CD4-positive, alpha-beta T cell treated with Interleukin-2 at 100 ng/mL for 4 hours (primary cell): ENCODE measurements at regions not wholly inside any gene's neighbourhood (a gene's known extent, or its start where the extent isn't known, plus 50 kb on each side); places are given as distances from the start of the nearest gene placed in this dataset.
"Not testable (repeated sequence)": the region's sequence is repeated elsewhere in the genome, so short reads cannot be mapped to it uniquely, and the experiment has no call there.

ENCODE experiments used
- DNase-seq: peaks from one replicate; pipeline ENCODE4 v3.0.0-alpha.2; 2020; ENCODE audit warnings: low spot score

- no peak for DNase-seq
Observed at GRCh38 chr5:68024426-68024825, 191.1 kb upstream of the PIK3R1 start.

DNA sequence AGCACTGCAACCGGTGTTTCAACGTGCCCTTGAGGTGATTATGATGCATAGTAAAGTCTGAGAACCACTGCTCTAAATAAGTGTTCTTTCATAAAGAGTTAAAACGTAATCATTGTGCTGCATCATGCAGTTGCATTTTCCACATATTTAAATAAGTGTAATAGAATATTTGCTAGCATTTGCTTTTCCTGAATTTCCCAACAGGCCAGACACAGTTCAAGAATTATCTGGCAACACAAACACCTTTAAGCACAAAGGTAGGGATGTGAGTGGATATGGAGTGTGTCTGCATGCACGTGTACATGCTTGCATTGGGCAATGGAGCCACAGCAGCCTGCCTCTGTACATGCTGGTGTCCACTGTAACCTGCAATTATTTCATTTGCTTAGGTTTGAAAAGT is 193.6 kb upstream of the PIK3R1 start:
- DNase-seq, result no peak

DNA sequence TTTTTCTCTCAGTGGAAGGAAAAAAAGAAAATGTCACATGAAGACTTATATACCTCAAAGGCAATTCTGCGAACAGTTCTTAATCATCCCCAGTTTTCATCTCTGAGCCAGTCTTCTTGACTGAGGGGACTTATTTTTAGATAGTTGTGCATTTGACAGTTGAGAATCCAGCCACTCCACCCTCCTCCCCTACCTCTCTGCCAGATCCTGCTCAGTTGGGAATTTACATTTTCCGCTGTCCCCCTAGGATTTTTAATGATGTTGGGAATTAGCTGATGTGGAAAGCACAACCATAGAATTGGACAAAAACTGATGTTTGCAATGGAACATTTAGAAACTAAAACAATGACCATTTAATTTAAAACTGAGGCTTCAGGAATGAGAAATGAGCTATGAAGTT is 194.3 kb upstream of the PIK3R1 start:
- no peak for DNase-seq

GRCh38 chr5:68020461-68020969 is 195.0 kb upstream of the PIK3R1 start:
- DNase-seq, result not testable (repeated sequence)

GRCh38 chr5:68015381-68016302 is 199.9 kb upstream of the PIK3R1 start:
- DNase-seq, result no peak

DNA sequence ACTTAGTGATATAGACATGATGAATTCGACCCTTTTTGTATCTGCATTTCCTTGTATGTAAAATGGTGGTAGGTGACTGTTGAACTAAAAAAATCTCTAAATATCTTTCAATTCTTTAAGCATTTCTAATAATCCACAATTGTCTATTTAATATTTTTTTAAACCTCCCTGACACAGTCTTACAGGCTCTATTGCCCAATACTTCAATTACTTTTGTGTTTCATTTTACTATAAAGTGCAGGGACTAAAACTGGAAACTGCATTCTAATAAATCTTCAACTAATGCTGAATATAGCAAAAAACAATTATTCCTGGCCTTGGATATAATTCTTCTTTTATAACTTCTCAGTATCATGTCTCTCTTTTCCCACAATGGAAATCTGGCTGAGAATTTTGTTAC is 202.7 kb upstream of the PIK3R1 start:
- DNase-seq, result no peak

- DNase-seq, result no peak
Observed at GRCh38 chr5:68012429-68012828, 203.1 kb upstream of the PIK3R1 start.

- no peak for DNase-seq
Observed at GRCh38 chr5:68011801-68012200, 203.8 kb upstream of the PIK3R1 start.

DNA sequence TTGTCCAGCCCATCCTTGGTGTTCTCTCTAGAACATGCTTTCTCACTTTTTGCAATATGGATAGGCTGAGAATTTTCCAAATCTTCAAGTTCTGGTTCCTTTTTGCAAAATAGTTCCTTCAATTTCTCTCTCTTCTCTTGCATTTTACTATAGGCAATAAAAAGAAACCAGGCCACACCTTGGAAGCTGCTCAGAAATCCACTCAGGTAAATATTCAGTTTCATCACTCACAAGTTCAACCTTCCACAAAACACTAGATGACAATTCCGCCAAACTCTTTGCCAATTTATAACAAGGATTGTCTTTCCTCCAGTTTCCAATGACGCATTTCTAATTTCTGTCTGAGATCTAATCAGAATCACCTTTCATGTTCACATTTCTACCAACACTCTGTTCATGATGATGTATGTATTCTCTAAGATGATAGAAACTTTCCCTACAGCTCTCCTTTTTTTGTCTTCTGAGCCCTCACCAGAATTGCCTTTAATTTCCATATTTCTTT is 204.2 kb upstream of the PIK3R1 start:
- no peak for DNase-seq

- no peak for DNase-seq
Observed at GRCh38 chr5:68010740-68011139, 204.8 kb upstream of the PIK3R1 start.

DNA sequence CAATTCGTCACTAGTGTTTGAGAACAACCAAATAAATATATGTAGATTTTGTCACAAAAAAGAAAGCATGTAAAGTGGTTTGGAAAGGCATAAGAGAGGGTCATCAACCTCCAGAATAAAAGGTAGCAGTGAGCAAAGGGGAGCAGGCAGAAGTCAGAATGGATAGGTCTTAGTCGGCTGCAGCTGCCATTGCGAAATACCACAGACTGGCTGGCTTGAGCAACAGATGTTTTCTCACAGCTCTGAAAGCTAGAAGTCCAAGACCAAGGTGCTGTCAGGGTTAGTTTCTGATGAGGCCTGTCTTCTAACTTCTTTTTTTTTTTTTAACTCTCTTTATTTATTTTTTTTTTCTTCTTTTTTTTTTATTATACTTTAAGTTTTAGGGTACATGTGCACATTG is 208.1 kb upstream of the PIK3R1 start:
- no peak for DNase-seq

DNA sequence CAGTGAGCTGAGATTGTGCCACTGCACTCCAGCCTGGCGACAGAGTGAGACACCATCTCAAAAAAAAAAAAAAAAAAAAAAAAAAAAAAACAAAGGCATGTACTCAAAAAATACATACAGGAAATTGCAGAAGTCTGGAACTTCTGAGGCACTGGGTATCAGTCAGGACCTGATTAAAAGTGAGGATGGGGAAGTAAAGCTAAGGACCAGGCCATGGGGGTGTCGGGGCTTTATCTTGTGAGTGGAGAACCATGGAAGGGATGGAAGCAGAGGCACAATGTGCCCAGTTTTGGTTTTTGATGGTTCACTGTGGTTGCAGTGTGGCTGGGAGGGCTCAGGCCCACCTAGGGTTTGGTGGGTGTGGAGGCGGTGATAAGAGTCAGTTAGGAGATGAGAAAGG is 212.7 kb upstream of the PIK3R1 start:
- DNase-seq, result no peak

GRCh38 chr5:68000805-68001204 is 214.8 kb upstream of the PIK3R1 start:
- no peak for DNase-seq

GRCh38 chr5:67999391-67999790 is 216.2 kb upstream of the PIK3R1 start:
- no peak for DNase-seq

DNA sequence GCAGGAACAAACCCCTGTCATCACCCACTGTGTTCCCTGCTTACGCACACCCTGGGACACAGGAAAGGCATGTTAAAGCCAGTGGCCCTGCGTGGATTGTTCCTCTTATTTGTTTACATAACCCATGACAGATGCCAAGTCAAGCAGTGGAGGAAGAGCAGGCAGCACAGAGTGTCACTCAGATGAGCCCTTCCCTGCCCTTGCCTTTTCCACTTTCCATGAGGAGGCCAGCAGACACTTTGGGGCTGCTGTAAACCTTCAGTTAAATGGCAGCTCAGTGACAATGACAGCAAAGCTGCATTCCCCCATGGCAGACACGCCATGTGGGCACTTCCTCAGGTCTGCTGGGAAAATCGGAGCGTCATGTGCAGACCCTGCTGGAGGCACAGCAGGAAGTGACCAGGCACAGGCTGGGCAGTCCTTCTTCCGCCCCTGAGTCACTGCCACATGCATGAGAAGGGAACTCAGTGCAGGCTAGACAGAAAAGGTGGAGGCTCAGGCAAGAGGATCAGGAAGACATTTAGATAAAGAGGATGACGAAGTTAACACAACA is 216.8 kb upstream of the PIK3R1 start:
- no peak for DNase-seq

DNA sequence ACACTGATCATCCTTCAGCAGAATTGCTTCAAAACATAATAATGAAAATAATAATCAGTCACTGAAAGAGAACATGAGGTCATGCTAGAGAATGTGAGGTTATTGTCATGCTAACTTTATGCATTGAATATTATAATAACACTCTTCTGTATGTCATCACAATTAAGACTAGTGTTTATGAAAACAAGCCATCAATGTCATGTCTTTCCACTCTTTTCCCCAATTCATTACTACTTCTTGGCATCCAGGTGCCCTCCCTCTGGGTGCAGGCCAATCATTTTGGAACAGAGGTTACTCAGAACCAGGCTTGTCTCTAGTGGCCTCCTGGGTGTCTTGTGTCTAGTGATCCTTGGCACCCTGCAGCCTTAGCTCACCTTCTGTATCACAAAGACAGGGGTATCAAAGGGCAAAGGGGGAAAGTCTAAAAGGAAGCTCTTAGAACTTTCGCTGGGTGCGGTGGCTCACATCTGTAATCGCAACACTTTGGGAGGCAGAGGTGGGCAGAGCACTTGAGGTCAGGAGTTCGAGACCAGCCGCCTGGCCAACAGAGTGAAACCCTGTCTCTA is 217.6 kb upstream of the PIK3R1 start:
- DNase-seq, result no peak

DNA sequence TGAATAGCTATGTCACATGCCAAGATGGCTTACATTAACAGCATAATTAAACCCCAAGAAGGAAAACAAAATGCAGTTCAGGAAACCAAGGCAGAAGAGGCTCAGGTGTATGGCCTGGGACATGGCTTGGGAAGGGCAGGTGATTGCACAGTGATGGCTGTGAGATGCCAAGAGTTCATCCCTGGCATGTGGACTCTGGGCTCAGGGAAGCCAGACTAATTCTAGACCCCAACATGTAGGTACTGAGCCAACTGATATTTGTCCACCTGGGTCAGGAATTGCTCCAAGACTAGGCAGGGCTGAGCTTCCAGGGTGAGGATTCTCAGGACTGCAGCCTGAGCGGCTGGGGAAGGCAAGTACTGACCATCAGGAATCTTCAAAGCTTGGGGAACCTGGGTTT is 218.4 kb upstream of the PIK3R1 start:
- no peak for DNase-seq

DNA sequence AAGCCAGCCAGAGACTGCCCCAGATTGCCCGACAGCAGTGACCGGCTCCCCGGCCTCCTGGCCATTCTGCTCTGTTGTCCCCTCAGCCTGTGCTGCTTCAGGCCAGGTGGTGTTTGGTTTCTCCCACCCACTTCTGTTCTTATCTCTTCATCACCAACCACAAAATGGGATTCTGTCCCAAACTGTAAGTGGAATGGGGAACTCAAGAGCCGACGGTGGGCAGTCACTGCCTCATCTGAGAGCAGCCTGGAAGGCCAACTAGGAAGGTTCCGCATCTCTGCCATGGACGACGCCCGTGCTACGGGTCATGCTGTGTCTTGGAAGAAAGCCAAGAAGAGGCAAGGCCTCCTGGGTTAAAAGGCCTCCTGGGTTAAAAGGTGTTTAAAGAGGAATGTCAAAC is 219.0 kb upstream of the PIK3R1 start:
- DNase-seq, result no peak

DNA sequence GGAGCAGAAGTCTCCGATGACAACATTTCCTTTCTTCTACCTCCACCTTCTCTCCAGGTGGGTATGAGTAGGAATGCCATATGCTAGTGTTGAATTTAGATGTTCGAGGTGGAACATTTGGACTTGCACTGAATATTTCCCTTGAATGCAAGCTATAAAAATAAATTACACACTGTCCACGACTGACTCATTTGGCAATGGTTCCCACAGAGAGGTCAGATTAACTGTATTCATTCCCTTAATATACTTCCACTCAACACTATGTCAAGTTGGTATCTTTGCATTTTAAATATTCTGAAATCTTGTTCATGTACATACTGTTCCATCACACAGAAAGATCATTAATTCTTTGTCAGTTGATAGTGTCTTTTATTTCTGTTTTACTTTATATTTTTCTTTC is 222.6 kb upstream of the PIK3R1 start:
- no peak for DNase-seq

- DNase-seq, result no peak
Observed at GRCh38 chr5:67989456-67989855, 226.1 kb upstream of the PIK3R1 start.

- DNase-seq, result no peak
Observed at GRCh38 chr5:67986761-67987160, 228.8 kb upstream of the PIK3R1 start.

DNA sequence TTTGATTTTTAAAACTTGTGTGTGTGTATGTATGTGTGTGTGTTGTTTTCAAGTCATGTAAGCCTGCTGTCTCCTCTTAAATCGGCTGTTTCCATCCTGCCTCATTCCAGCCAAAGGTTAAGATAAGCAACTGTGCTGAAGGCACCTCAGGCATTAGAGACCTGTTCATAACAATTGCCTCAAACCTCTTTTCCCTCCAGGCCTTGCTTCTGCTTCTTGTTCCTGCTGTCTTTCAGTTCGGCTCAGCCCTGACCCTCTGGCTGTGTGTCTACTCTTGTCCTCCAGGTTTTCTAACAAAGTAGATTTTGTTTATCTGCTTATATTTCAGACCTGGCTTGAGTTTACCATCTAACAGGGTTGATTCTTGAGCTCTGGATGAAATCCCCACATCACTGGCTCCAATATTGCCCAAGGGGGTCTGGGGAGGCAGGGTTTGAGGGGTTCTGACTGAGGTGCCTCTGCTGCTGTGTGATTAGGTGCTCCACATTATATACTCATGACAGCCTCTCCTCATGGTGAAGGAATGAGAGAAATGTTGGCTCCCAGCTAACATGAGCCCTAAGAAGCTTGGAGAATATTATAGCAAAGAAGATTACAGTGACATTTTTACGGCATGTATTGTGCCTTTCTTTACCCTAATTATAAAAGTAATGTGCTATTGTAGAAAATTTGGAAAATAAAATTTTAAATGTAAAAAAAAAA is 229.7 kb upstream of the PIK3R1 start:
- no peak for DNase-seq
